ENCODE measurements at regions not wholly inside any gene's neighbourhood (a gene's known extent, or its start where the extent isn't known, plus 50 kb on each side); places are given as distances from the start of the nearest gene placed in this dataset.

DNA sequence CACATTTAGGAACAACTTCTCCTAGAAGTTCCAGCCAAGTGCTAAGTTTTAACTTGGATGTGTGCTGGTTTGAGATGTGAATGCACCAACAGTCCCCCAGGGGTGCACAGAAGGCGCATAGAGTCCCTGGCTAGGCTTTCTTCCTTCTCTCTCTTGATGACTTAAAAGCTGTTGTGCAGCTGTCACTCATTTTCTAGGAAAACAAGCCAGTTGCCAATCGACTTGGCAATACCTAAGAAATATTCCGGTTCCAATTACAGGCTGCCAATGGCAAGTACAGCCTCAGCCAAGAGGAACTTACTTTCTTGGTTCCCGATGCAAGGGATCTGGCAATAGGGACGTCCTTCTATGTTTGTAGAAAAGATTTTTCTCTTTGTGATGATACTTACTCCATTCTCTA is 266.6 kb upstream of the EEF2KMT start:
- Histone ChIP-seq H3K27me3 (ENCODE audit: insufficient read depth, low read length) (peaks cover 32% of the 10 kb centered on the region), H3K9me2 (ENCODE audit: insufficient read depth) (no peaks in the 10 kb centered on the region), H2AFZ (ENCODE audit: low read depth, low read length, poor library complexity, severe bottlenecking) (no peak overlapping the region), H3K9me3 (ENCODE audit: control insufficient read depth in 1 of 2, insufficient read depth in 1 of 2, low read depth in 1 of 2, low read length in 2 of 2) (no peaks in the 10 kb centered on the region), H3K36me3 (ENCODE audit: control insufficient read depth in 1 of 2, insufficient read depth in 2 of 2, low read length in 2 of 2) (no peaks in the 10 kb centered on the region), H4K20me1 (ENCODE audit: insufficient read depth) (no peaks in the 10 kb centered on the region), H3K4me1 (ENCODE audit: control insufficient read depth in 1 of 2, insufficient read depth in 2 of 2, low read length in 2 of 2) (no peaks in the 10 kb centered on the region), H3K79me2 (ENCODE audit: insufficient read depth, low read length) (no peaks in the 10 kb centered on the region), H3K4me3 (replicated peaks in 1 of 2; ENCODE audit: low read depth in 1 of 2, low read length in 2 of 2) (no peak overlapping the region), H3K4me2 (ENCODE audit: low read length) (no peak overlapping the region), H3K9ac (ENCODE audit: low read length) (no peak overlapping the region), H3K27ac (ENCODE audit: low read depth, low read length) (no peak overlapping the region)
- no TSS peak for BruUV-seq (replicated peaks)
- POLR2A ChIA-PET: no interaction called here
- intact Hi-C loops (cut with micrococcal nuclease): no loop called here
- TF ChIP-seq REST (IDR thresholded peaks at IDR 0.05; ENCODE audit: low read depth) (no peak), EZH2 (IDR thresholded peaks at IDR 0.05) (no peak), RAD21 (IDR thresholded peaks at IDR 0.05; ENCODE audit: low read depth) (no peak), EZH2phosphoT487 (IDR thresholded peaks at IDR 0.05; ENCODE audit: borderline replicate concordance) (no peak), SRF (IDR thresholded peaks at IDR 0.05; ENCODE audit: low read depth) (no peak), ELF1 (IDR thresholded peaks at IDR 0.05; ENCODE audit: borderline replicate concordance, low read depth) (no peak), CEBPB (IDR thresholded peaks at IDR 0.05; ENCODE audit: low read depth) (no peak), ATF3 (IDR thresholded peaks at IDR 0.05) (no peak), CTCF (IDR thresholded peaks at IDR 0.05 in 2 of 3, conservative IDR thresholded peaks at IDR 0.05 in 1 of 3; ENCODE audit: borderline replicate concordance in 1 of 3, insufficient read depth in 1 of 3, low read depth in 2 of 3, low read length in 2 of 3) (no peak), TCF7L2 (IDR thresholded peaks at IDR 0.05; ENCODE audit: borderline replicate concordance, extremely low read depth, insufficient read depth, insufficient read length) (no peak), ZFX (IDR thresholded peaks at IDR 0.05) (no peak), FOSL1 (IDR thresholded peaks at IDR 0.05; ENCODE audit: low read depth) (no peak), ZNF274 (IDR thresholded peaks at IDR 0.05; ENCODE audit: low read depth, low read length) (no peak), CBX3 (IDR thresholded peaks at IDR 0.05; ENCODE audit: low read depth) (no peak), POLR2AphosphoS5 (IDR thresholded peaks at IDR 0.05; ENCODE audit: low read depth, low read length) (no peak), SIN3A (IDR thresholded peaks at IDR 0.05; ENCODE audit: low read depth) (no peak), SP1 (IDR thresholded peaks at IDR 0.05; ENCODE audit: low read depth) (no peak)
- TF ChIP-seq, protein P1, sequence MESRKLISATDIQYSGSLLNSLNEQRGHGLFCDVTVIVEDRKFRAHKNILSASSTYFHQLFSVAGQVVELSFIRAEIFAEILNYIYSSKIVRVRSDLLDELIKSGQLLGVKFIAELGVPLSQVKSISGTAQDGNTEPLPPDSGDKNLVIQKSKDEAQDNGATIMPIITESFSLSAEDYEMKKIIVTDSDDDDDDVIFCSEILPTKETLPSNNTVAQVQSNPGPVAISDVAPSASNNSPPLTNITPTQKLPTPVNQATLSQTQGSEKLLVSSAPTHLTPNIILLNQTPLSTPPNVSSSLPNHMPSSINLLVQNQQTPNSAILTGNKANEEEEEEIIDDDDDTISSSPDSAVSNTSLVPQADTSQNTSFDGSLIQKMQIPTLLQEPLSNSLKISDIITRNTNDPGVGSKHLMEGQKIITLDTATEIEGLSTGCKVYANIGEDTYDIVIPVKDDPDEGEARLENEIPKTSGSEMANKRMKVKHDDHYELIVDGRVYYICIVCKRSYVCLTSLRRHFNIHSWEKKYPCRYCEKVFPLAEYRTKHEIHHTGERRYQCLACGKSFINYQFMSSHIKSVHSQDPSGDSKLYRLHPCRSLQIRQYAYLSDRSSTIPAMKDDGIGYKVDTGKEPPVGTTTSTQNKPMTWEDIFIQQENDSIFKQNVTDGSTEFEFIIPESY (IDR thresholded peaks at IDR 0.05; ENCODE audit: extremely low read depth, insufficient replicate concordance, low read length): no peak
- TF ChIP-seq, protein P2, sequence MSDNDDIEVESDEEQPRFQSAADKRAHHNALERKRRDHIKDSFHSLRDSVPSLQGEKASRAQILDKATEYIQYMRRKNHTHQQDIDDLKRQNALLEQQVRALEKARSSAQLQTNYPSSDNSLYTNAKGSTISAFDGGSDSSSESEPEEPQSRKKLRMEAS (IDR thresholded peaks at IDR 0.05): no peak
- CTCF ChIA-PET: no interaction called here
- ATAC-seq: no peak
- DNase-seq (ENCODE audit: low read depth, low spot score): no peak
- RAD21 ChIA-PET (ENCODE audit: low non-redundant PET in 1 of 2, low total read pairs in 2 of 2, uncharacterized antibody in 2 of 2, unreplicated experiment in 2 of 2): no interaction called here
